ENCODE measurements at regions not wholly inside any gene's neighbourhood (a gene's known extent, or its start where the extent isn't known, plus 50 kb on each side); places are given as distances from the start of the nearest gene placed in this dataset.

DNA sequence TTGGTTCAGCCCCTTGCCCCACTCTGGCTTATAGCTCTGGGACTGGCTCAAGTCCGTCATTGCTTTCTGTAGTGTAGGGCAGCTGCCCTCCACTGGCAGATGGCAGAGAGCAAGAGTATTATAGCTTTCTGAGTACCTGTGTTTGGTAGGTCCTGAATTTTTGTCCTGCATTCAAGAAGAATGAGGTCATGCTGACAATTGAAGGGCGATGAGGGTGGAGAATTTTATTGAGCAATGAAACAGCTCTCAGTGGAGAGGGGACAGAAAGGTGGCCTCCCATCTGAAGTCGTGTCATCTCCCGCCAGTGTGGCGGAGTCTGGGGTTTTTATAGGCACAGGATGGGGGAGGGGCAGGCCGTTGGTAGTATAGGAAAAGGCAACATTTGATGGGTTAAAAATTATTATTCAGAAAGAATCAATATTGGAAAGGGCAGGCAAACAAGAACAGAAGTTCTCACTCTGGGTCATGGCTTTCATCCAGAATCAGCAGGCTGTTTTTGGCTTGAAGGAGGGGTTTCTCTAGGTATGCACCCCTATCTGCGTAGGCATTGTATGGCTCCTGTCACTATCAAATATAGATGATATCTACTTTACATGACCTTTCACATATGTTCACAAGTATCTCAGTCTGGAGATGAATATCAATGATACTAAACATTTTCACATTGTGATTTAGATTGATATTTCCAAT, 1239.7 kb upstream of the ALCAM start:
- intact Hi-C loops (cut with DNase I), result no loop called here
- no peak for ATAC-seq
- H3K27ac ChIP-seq, result no peak overlapping the region
- H3K4me1 ChIP-seq, result no peaks in the 10 kb centered on the region
- no peaks in the 10 kb centered on the region for H3K36me3 ChIP-seq (replicated peaks in 1 of 2; ENCODE audit: insufficient read depth in 1 of 2, low read depth in 2 of 2)
- no peaks in the 10 kb centered on the region for H3K9me3 ChIP-seq
- no peak for DNase-seq
- 72 to 77% methylated on average over 7 of the region's 7 CpGs for WGBS, 2 donors
- no peaks in the 10 kb centered on the region for H3K27me3 ChIP-seq
- no peak overlapping the region for H3K4me3 ChIP-seq
- TF ChIP-seq POLR2A (IDR thresholded peaks at IDR 0.05) (no peak), CTCF (IDR thresholded peaks at IDR 0.05) (no peak)

DNA sequence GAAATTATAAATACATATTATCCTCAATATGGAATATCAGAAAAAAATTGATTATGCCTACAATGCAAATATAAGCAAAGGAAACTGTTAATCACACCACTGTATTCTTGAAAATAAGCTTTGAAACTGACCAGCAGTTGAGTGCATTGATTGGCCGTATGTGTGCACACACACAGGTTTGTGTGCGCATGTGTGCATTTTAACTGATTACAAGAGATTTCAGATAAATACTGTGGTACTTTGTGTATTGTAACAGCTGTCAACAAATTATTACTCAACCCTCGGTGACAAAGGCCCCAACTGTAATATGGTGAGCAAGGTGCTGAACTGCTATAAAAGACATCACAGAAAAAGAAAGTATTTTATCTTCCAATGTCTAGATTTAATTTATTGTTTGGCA, 1238.9 kb upstream of the ALCAM start:
- Histone ChIP-seq H3K4me3 (no peak overlapping the region), H3K27ac (no peak overlapping the region), H3K27me3 (no peaks in the 10 kb centered on the region), H3K36me3 (replicated peaks in 1 of 2; ENCODE audit: insufficient read depth in 1 of 2, low read depth in 2 of 2) (no peaks in the 10 kb centered on the region), H3K4me1 (no peaks in the 10 kb centered on the region), H3K9me3 (no peaks in the 10 kb centered on the region)
- TF ChIP-seq CTCF (IDR thresholded peaks at IDR 0.05) (no peak), POLR2A (IDR thresholded peaks at IDR 0.05) (no peak)
- 18 to 29% methylated on average over 3 of the region's 3 CpGs for WGBS, 2 donors
- intact Hi-C loops (cut with DNase I), result no loop called here
- ATAC-seq, result no peak
- no peak for DNase-seq

DNA sequence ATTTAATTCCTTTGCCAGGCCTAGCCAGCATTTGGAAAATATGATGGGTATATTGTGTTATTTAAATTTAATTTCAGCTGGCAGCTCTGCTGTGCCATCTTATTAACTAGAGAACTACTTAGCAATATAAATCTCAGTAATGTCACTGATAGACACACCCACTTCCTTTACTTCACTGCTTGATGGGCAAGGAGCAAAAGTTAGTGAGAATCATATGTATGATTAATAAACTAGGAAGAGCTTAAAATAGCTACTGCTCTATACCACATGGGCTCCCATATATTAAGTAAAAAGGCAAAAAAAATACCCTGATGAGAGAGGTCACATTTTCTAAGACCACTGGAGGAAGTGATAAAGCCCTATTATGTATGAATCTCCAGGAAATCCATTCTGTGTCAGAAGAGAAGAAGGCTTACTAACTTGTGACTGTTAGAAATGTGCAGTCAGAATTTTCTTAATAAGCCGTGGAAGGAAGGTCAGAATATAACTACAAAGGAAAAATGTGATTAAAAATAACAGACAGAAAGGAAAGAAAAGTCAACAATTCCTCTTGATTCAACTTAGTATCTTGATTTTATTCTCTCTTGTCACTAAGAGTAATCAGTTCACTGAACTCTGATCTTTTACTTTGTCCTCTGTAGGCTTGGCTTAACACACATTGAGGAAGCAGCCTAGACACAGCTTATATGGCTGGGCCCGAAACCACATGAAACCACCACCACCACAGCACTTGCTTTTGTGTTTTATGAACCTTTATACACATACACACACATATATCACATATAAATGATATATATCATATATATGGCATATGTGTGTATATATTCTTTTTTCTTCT, 1233.9 kb upstream of the ALCAM start:
- Histone ChIP-seq H3K36me3 (replicated peaks in 1 of 2; ENCODE audit: insufficient read depth in 1 of 2, low read depth in 2 of 2) (no peaks in the 10 kb centered on the region), H3K9me3 (no peaks in the 10 kb centered on the region), H3K4me1 (no peaks in the 10 kb centered on the region), H3K27me3 (no peaks in the 10 kb centered on the region), H3K27ac (no peak overlapping the region), H3K4me3 (no peak overlapping the region)
- no peak for DNase-seq
- WGBS, 2 donors, result 82 to 83% methylated on average over 2 of the region's 2 CpGs
- intact Hi-C loops (cut with DNase I), result no loop called here
- no peak for TF ChIP-seq POLR2A (IDR thresholded peaks at IDR 0.05)
- TF ChIP-seq CTCF (IDR thresholded peaks at IDR 0.05), result no peak
- no peak for ATAC-seq

DNA sequence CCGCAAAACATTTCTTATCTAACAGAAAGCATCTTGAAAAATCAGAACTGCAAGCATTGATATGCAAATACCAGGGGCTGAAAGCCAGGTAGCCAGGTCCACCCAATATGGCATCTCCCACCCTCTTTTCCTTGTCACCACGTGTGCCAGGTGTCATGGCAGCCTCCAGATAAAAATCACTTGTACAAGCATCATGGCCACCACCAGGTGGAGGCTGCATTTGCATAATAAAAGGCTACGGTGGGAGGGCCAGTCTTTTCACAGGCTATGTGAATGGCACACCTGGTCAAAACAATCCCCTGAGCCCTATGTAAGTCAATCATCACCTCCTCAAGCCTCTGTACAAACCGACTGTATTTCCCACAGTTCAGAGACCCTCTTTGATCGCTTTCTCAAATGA, 1233.1 kb upstream of the ALCAM start:
- Histone ChIP-seq H3K4me1 (no peaks in the 10 kb centered on the region), H3K27ac (no peak overlapping the region), H3K36me3 (replicated peaks in 1 of 2; ENCODE audit: insufficient read depth in 1 of 2, low read depth in 2 of 2) (no peaks in the 10 kb centered on the region), H3K27me3 (no peaks in the 10 kb centered on the region), H3K4me3 (no peak overlapping the region), H3K9me3 (no peaks in the 10 kb centered on the region)
- ATAC-seq, result no peak
- 62 to 68% methylated on average over 5 of the region's 5 CpGs for WGBS, 2 donors
- intact Hi-C loops (cut with DNase I), result no loop called here
- DNase-seq, result no peak
- TF ChIP-seq CTCF (IDR thresholded peaks at IDR 0.05) (no peak), POLR2A (IDR thresholded peaks at IDR 0.05) (no peak)

Measured in body of pancreas (tissue), 4 donors.